ENCODE measurements at regions not wholly inside any gene's neighbourhood (a gene's known extent, or its start where the extent isn't known, plus 50 kb on each side); places are given as distances from the start of the nearest gene placed in this dataset.

- Histone ChIP-seq H3K36me3 (ENCODE audit: control insufficient read depth, insufficient read depth, low read length) (no peaks in the 10 kb centered on the region), H3K4me3 (ENCODE audit: low read depth, low read length) (peak overlapping the region; percentile 92), H3K27me3 (ENCODE audit: control insufficient read depth, insufficient read depth, low read length) (no peaks in the 10 kb centered on the region)
- no peak for TF ChIP-seq CTCF (IDR thresholded peaks at IDR 0.05; ENCODE audit: insufficient read depth, low read length, severe bottlenecking)
- FAIRE-seq (no peak), DNase-seq (ENCODE audit: low read depth) (peak; percentile 27)
Measured at GRCh38 chr13:50078231-50078894, 63.1 kb downstream of the KCNRG start.

GRCh38 chr13:50078895-50079654, 63.8 kb downstream of the KCNRG start:
- no peak for TF ChIP-seq CTCF (IDR thresholded peaks at IDR 0.05; ENCODE audit: insufficient read depth, low read length, severe bottlenecking)
- FAIRE-seq: no peak
- no peaks in the 10 kb centered on the region for H3K36me3 ChIP-seq (ENCODE audit: control insufficient read depth, insufficient read depth, low read length)
- peak overlapping the region; percentile 92 for H3K4me3 ChIP-seq (ENCODE audit: low read depth, low read length)
- peak; percentile 17 for DNase-seq (ENCODE audit: low read depth)
- H3K27me3 ChIP-seq (ENCODE audit: control insufficient read depth, insufficient read depth, low read length): no peaks in the 10 kb centered on the region

- Histone ChIP-seq H3K4me3 (ENCODE audit: low read depth, low read length) (peak overlapping the region; percentile 92), H3K27me3 (ENCODE audit: control insufficient read depth, insufficient read depth, low read length) (no peaks in the 10 kb centered on the region), H3K36me3 (ENCODE audit: control insufficient read depth, insufficient read depth, low read length) (no peaks in the 10 kb centered on the region)
- no peak for TF ChIP-seq CTCF (IDR thresholded peaks at IDR 0.05; ENCODE audit: insufficient read depth, low read length, severe bottlenecking)
- no peak for FAIRE-seq
- DNase-seq (ENCODE audit: low read depth): no peak
Measured at GRCh38 chr13:50079655-50080202, 64.5 kb downstream of the KCNRG start.

GRCh38 chr13:50080203-50080910, 65.1 kb downstream of the KCNRG start:
- Histone ChIP-seq H3K36me3 (ENCODE audit: control insufficient read depth, insufficient read depth, low read length) (no peaks in the 10 kb centered on the region), H3K27me3 (ENCODE audit: control insufficient read depth, insufficient read depth, low read length) (no peaks in the 10 kb centered on the region), H3K4me3 (ENCODE audit: low read depth, low read length) (peak overlapping the region; percentile 92)
- FAIRE-seq (no peak), DNase-seq (ENCODE audit: low read depth) (peak; percentile 33)
- no peak for TF ChIP-seq CTCF (IDR thresholded peaks at IDR 0.05; ENCODE audit: insufficient read depth, low read length, severe bottlenecking)

- FAIRE-seq (no peak), DNase-seq (ENCODE audit: low read depth) (peak; percentile 21)
- Histone ChIP-seq H3K4me3 (ENCODE audit: low read depth, low read length) (peak overlapping the region; percentile 92), H3K36me3 (ENCODE audit: control insufficient read depth, insufficient read depth, low read length) (no peaks in the 10 kb centered on the region), H3K27me3 (ENCODE audit: control insufficient read depth, insufficient read depth, low read length) (no peaks in the 10 kb centered on the region)
- TF ChIP-seq CTCF (IDR thresholded peaks at IDR 0.05; ENCODE audit: insufficient read depth, low read length, severe bottlenecking): no peak
Measured at GRCh38 chr13:50080911-50081678, 65.9 kb downstream of the KCNRG start.

All from bronchial epithelial cell (primary cell).